Esophagus (tissue), 2 donors: ENCODE measurements at regions not wholly inside any gene's neighbourhood (a gene's known extent, or its start where the extent isn't known, plus 50 kb on each side); places are given as distances from the start of the nearest gene placed in this dataset.

Experiments
- H3K27ac ChIP-seq, 2 donors: one replicate each; pipeline ENCODE4 v1.5.1; 2013; ENCODE audit warnings: low read depth in 2 of 2, mild to moderate bottlenecking in 2 of 2, inconsistent platforms in 1 of 2, low read length in 1 of 2, moderate library complexity in 1 of 2
- H3K27me3 ChIP-seq, 2 donors: one replicate each; pipeline ENCODE4 v1.6.1; 2013; ENCODE audit warnings: low read length in 2 of 2, control low read depth in 1 of 2, mild to moderate bottlenecking in 1 of 2; ENCODE audit not compliant: insufficient read depth in 2 of 2, control insufficient read depth in 1 of 2
- H3K36me3 ChIP-seq, 2 donors: one replicate each; pipeline ENCODE4 v1.6.1; 2013; ENCODE audit warnings: low read length in 1 of 2; ENCODE audit not compliant: control insufficient read depth in 2 of 2, insufficient read depth in 2 of 2
- H3K4me1 ChIP-seq, 2 donors: one replicate each; pipeline ENCODE4 v1.6.1; 2013; ENCODE audit warnings: low read length in 1 of 2; ENCODE audit not compliant: control insufficient read depth in 2 of 2, insufficient read depth in 2 of 2
- H3K4me3 ChIP-seq, 2 donors: one replicate each; pipeline ENCODE4 v1.5.1; 2013; ENCODE audit warnings: low read length in 2 of 2, mild to moderate bottlenecking in 2 of 2, low read depth in 1 of 2, moderate library complexity in 1 of 2
- H3K9me3 ChIP-seq, 2 donors: one replicate each; pipeline ENCODE4 v1.6.1; 2013; ENCODE audit warnings: mild to moderate bottlenecking in 2 of 2, low read depth in 1 of 2, low read length in 1 of 2, moderate library complexity in 1 of 2; ENCODE audit not compliant: control insufficient read depth in 2 of 2, insufficient read depth in 1 of 2
- WGBS, 2 donors: extraction: QIAGEN DNeasy Blood & Tissue Kit; methylation state at CpG; one replicate each; pipeline ENCODE4 v1.1.7; 2013; 5-methylcytosine and 5-hydroxymethylcytosine counted together
- donor health status: healthy with polysubstance abuse.
- donor health status: Bipolar disorder and iron deficiency.

DNA sequence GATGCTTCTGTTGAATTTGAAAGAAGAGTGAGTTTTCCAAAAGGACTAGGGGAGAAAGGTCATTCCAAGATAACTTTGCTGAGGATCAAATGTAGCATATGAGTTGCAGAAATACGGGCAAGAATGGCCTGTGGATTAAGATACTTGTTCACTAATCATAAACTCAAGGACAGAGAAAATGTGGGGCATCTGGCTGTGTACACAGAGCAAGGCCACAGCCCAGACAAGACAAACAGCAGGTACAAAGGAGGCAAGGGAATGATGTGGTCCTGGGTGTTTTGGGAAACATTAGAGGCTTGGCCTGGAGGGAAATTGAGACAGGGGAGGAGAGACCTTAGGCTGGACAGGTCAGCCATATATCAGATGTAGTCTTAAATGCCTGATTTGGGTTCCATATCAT, 254.8 kb downstream of the TTC32 start:
- WGBS, 2 donors: 56 to 87% methylated on average over 1 of the region's 1 CpG
- Histone ChIP-seq H3K9me3 (no peaks in the 10 kb centered on the region), H3K36me3 (no peaks in the 10 kb centered on the region), H3K27ac (no peak overlapping the region), H3K4me3 (no peak overlapping the region), H3K27me3 (no peaks in the 10 kb centered on the region), H3K4me1 (no peaks in the 10 kb centered on the region)

DNA sequence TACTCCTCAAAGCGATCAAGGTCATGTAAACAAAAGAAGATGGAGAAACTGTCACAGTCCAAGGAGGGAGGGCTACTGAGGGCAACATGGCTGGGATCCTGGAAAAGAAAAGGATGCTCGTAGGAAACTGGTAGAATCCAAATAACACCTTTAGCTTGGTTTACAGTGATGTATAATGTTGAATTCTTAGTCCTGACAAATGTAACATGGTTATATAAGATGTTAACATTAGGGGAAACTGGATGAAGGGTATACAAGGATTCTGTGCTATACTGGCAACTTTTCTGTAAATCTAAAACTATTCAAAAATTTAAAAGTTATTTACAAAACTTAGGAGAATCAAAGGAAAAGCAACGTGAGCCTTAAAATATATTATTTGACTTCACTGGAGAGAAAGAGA, 257.0 kb downstream of the TTC32 start:
- Histone ChIP-seq H3K27me3 (no peaks in the 10 kb centered on the region), H3K9me3 (no peaks in the 10 kb centered on the region), H3K4me3 (no peak overlapping the region), H3K36me3 (no peaks in the 10 kb centered on the region), H3K4me1 (no peaks in the 10 kb centered on the region), H3K27ac (no peak overlapping the region)
- WGBS, 2 donors: 81 to 86% methylated on average over 3 of the region's 3 CpGs

DNA sequence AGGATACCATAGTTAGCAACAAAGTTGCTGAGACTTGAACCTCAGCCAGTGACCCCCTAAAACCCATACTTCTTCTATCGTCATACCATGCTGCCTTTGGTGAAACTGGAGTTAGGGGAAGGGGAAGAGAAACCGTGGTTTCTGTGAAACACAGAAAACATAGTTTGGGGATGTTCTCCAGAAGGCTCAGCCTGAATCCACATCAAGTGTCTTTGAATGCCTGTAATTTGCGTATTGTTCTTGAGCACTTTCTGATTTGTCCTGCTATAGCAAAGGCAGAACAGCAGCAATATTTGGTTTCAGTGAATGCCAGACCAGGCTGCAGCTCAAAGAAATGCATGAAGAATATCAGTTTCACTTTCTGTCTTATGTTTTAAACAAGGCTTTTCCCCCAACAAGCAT, 258.7 kb downstream of the TTC32 start:
- Histone ChIP-seq H3K9me3 (no peaks in the 10 kb centered on the region), H3K4me1 (no peaks in the 10 kb centered on the region), H3K27me3 (no peaks in the 10 kb centered on the region), H3K36me3 (no peaks in the 10 kb centered on the region), H3K4me3 (no peak overlapping the region), H3K27ac (no peak overlapping the region)
- WGBS, 2 donors: 78 to 85% methylated on average over 3 of the region's 3 CpGs

DNA sequence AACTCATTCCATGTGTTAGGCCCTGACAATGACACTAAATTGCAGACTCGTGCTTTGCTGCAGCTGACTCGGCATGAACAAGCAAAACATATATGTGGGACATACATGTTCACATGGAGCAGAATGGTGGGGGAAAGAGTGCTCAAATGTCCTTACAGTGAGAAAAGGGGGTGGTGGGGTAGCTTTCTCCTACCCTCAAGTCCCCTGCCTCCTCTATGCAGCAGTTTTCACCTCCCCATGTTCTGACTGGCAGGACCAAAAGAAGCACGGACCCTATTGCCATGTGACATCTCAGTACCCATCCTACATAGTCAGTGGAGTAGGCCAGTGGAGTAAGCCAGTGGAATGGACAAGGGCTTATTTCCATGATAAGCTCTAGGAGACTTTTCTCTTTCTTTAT, 259.3 kb downstream of the TTC32 start:
- no peaks in the 10 kb centered on the region for H3K36me3 ChIP-seq
- no peak overlapping the region for H3K27ac ChIP-seq
- H3K4me1 ChIP-seq: no peaks in the 10 kb centered on the region
- no peak overlapping the region for H3K4me3 ChIP-seq
- WGBS, 2 donors: 86 to 90% methylated on average over 3 of the region's 3 CpGs
- no peaks in the 10 kb centered on the region for H3K27me3 ChIP-seq
- H3K9me3 ChIP-seq: no peaks in the 10 kb centered on the region

DNA sequence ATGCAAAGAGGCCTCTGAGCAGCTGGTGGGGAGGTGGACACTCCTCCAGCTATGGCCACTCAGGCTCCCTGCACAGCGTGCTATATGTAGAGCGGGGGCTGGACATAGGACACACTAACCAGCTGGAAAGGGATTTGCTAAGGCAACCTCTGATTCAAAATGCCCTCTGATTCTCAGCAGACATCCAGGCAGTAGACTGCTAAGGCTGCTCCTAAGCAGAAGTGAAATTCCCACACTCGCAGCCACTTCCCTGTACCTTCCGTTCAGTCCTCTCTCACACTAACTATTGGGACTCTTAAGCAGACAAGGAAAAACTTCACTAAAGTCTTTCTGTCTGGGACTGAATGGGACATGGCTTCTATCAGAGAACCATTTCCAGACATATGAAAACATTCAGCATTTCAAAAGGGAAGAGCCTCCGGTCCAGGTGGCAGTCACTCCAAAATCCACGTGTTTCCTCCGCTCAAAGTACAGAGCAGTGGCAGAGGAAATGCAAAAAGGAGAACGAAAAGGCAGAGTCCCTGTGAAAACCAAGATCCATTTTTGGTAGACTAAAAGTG, 265.8 kb downstream of the TTC32 start:
- Histone ChIP-seq H3K4me3 (no peak overlapping the region), H3K27ac (no peak overlapping the region), H3K27me3 (no peaks in the 10 kb centered on the region), H3K36me3 (no peaks in the 10 kb centered on the region), H3K4me1 (no peaks in the 10 kb centered on the region), H3K9me3 (no peaks in the 10 kb centered on the region)
- WGBS, 2 donors: 76 to 86% methylated on average over 8 of the region's 8 CpGs

DNA sequence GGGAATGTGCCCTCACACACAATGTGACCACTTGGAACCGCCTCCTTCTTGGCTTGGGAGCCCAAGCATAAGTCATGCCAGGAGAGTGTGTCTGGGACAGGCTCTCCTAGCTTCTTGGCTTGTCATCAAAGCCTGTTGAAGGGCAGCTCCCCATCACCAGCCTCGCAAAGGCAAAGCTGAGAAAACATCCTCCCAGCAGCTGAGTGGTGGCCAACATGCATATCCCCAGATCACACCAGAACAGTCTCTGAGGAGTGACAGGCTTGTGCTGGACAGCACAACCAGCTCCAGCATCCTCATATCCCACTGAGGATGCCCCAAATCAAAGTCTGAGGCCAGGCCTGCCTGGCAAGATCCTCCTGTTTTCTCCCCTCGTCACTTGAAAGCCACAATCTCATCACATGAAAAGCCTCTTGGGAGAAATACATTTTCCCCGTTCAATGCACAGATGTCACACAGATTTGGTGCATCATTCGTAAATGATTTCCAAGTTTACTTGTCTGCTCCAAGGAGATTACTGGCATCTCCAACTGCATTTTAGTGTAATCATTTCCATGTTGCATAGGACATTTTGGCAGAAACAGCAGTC, 269.3 kb downstream of the TTC32 start:
- Histone ChIP-seq H3K27ac (no peak overlapping the region), H3K4me1 (no peaks in the 10 kb centered on the region), H3K4me3 (no peak overlapping the region), H3K27me3 (no peaks in the 10 kb centered on the region), H3K36me3 (no peaks in the 10 kb centered on the region), H3K9me3 (no peaks in the 10 kb centered on the region)
- 33 to 47% methylated on average over 5 of the region's 5 CpGs for WGBS, 2 donors

DNA sequence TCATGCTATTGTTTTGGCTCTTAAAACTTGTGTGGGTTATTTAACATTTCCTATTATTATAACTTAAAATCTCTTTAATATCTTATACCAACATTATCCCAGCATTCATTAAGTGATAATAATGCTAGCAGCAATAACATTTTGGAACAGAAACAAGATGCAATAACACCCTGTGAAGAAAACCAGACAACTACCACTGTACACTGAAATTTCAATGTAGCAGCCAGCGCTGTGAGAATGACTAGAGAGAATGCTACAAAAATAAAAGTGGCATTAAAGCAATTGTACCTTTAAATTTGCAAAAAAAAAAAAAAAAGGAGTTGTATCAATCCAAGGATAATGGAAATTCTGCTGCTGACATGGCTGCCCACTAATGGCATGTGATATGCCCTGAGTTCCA, 269.9 kb downstream of the TTC32 start:
- Histone ChIP-seq H3K36me3 (no peaks in the 10 kb centered on the region), H3K27ac (no peak overlapping the region), H3K27me3 (no peaks in the 10 kb centered on the region), H3K9me3 (no peaks in the 10 kb centered on the region), H3K4me1 (no peaks in the 10 kb centered on the region), H3K4me3 (no peak overlapping the region)
- 72 to 74% methylated on average over 1 of the region's 1 CpG for WGBS, 2 donors

DNA sequence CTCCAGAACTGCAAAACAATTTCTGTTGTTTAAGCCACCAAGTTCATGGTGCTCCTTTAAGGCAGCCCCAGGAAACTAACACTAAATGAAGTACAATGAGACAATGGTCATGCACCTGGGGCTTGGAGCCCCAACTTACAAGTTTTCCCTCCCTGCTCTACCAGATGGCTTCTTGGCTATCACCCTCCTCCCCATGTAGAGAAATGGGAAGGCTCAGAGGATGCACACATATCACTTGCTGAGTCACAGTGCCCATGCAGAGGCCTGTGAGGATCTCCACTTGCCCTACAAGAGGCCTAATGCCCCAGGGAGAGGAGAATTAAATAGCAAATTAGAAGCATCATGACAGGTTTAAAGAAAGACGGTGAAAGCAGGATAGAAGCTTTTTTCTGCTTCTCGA, 270.9 kb downstream of the TTC32 start:
- Histone ChIP-seq H3K9me3 (no peaks in the 10 kb centered on the region), H3K27ac (no peak overlapping the region), H3K27me3 (no peaks in the 10 kb centered on the region), H3K4me3 (no peak overlapping the region), H3K36me3 (no peaks in the 10 kb centered on the region), H3K4me1 (no peaks in the 10 kb centered on the region)
- WGBS, 2 donors: 76 to 82% methylated on average over 2 of the region's 2 CpGs

DNA sequence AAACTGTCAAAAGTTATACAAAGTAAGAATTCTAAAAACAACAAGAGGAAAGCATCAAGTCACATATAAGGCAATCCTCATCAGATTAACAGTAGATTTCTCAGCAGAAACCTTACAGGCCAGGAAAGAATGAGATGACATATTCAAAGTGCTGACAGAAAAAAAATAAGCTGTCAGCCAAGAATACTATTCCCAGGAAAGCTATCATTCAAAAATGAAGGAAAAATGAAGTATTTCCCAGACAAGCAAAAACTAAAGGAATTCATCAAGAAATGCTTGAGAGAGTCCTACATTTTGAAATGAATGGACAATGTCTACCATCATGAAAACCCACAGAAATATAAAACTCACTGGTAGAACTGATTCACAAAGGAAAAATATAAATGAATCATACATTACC, 268.9 kb upstream of the OSR1 start:
- Histone ChIP-seq H3K27me3 (no peaks in the 10 kb centered on the region), H3K36me3 (no peaks in the 10 kb centered on the region)

DNA sequence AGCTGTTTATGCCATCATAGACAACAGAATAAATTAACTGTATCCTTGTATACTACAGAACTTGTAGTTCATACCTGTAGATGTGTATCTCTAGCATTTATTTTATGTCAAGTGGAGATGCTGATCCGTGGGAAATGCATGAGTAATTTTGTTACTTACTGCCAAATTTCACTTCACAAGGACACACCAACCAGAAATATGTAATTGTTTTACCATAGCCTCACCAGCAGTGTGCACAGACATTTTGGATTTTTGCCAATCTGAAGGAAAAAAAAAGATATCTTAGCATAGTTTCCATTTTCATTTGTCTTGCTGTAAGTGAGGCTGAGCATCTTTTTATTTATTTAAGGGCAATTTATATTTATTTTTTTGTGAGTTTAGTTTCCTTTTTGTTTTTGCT, 265.1 kb upstream of the OSR1 start:
- 8 to 11% methylated on average over 1 of the region's 1 CpG for WGBS, 2 donors
- Histone ChIP-seq H3K27me3 (no peaks in the 10 kb centered on the region), H3K4me3 (no peak overlapping the region), H3K4me1 (no peaks in the 10 kb centered on the region), H3K9me3 (no peaks in the 10 kb centered on the region), H3K36me3 (no peaks in the 10 kb centered on the region), H3K27ac (no peak overlapping the region)

More for the DNA sequence above, 268.9 kb upstream of the OSR1 start:
- Histone ChIP-seq H3K9me3 (no peaks in the 10 kb centered on the region), H3K4me1 (no peaks in the 10 kb centered on the region), H3K4me3 (no peak overlapping the region), H3K27ac (no peak overlapping the region)
